ENCODE measurements at regions not wholly inside any gene's neighbourhood (a gene's known extent, or its start where the extent isn't known, plus 50 kb on each side); places are given as distances from the start of the nearest gene placed in this dataset.
"Not testable (repeated sequence)": the region's sequence is repeated elsewhere in the genome, so short reads cannot be mapped to it uniquely, and the experiment has no call there.

GRCh38 chrY:11099004-11099403 lies 1571.3 kb downstream of the TSPY10 start:
- Histone ChIP-seq H3K4me1 (ENCODE audit: insufficient read depth) (no peaks in the 10 kb centered on the region), H3K27me3 (no peaks in the 10 kb centered on the region), H3K27ac (no peak overlapping the region), H3K36me3 (no peaks in the 10 kb centered on the region), H3K4me3 (no peak overlapping the region), H3K9me3 (no peaks in the 10 kb centered on the region)
- TF ChIP-seq CTCF (IDR thresholded peaks at IDR 0.05) (no peak), POLR2A (IDR thresholded peaks at IDR 0.05) (no peak), EP300 (IDR thresholded peaks at IDR 0.05) (no peak)
- intact Hi-C loops (cut with DNase I), result no loop called here
- 71% methylated on average over 9 of the region's 16 CpGs; no CpG with 5 or more reads in 2 of the 3 donors for WGBS, 3 donors
- DNase-seq, result no peak

- WGBS, 3 donors, result 76% methylated on average over 5 of the region's 19 CpGs; no CpG with 5 or more reads in 2 of the 3 donors
- H3K27me3 ChIP-seq; H3K4me3 ChIP-seq; H3K4me1 ChIP-seq (ENCODE audit: insufficient read depth); DNase-seq; H3K36me3 ChIP-seq; intact Hi-C loops (cut with DNase I); H3K27ac ChIP-seq; H3K9me3 ChIP-seq: not testable (repeated sequence)
Observed at GRCh38 chrY:11100472-11100871, 1572.8 kb downstream of the TSPY10 start.

GRCh38 chrY:11102987-11103386 lies 1575.3 kb downstream of the TSPY10 start:
- H3K9me3 ChIP-seq; DNase-seq; H3K36me3 ChIP-seq; intact Hi-C loops (cut with DNase I); H3K4me1 ChIP-seq (ENCODE audit: insufficient read depth); H3K27ac ChIP-seq; H3K4me3 ChIP-seq; H3K27me3 ChIP-seq: not testable (repeated sequence)
- WGBS, 3 donors, result 61 to 70% methylated on average over 11 of the region's 26 CpGs; no CpG with 5 or more reads in 1 of the 3 donors

- H3K4me3 ChIP-seq; intact Hi-C loops (cut with DNase I); H3K36me3 ChIP-seq; H3K4me1 ChIP-seq (ENCODE audit: insufficient read depth); H3K27me3 ChIP-seq; H3K9me3 ChIP-seq; H3K27ac ChIP-seq; DNase-seq: not testable (repeated sequence)
- WGBS, 3 donors, result 55 to 70% (median 57%) methylated on average over 39 to 42 of the region's 44 CpGs
Observed at GRCh38 chrY:11107127-11107918, 1579.6 kb downstream of the TSPY10 start.

- DNase-seq; H3K4me1 ChIP-seq (ENCODE audit: insufficient read depth); H3K27ac ChIP-seq; H3K27me3 ChIP-seq; intact Hi-C loops (cut with DNase I); H3K9me3 ChIP-seq; H3K36me3 ChIP-seq; H3K4me3 ChIP-seq: not testable (repeated sequence)
- 67 to 100% methylated on average over 1 of the region's 2 CpGs; no CpG with 5 or more reads in 1 of the 3 donors for WGBS, 3 donors
Observed at GRCh38 chrY:11151724-11152123, 1549.3 kb upstream of the USP9Y start.

GRCh38 chrY:11156100-11156499 lies 1544.9 kb upstream of the USP9Y start:
- H3K4me1 ChIP-seq (ENCODE audit: insufficient read depth); H3K27ac ChIP-seq; DNase-seq; intact Hi-C loops (cut with DNase I); H3K9me3 ChIP-seq; H3K36me3 ChIP-seq; H3K27me3 ChIP-seq; H3K4me3 ChIP-seq: not testable (repeated sequence)
- WGBS, 3 donors, result no CpG with 5 or more reads among the region's 21 CpGs

GRCh38 chrY:11156846-11157245 lies 1544.2 kb upstream of the USP9Y start:
- intact Hi-C loops (cut with DNase I); H3K27me3 ChIP-seq; H3K9me3 ChIP-seq; H3K36me3 ChIP-seq; DNase-seq; H3K4me1 ChIP-seq (ENCODE audit: insufficient read depth); H3K27ac ChIP-seq; H3K4me3 ChIP-seq: not testable (repeated sequence)
- WGBS, 3 donors, result no CpG with 5 or more reads among the region's 11 CpGs

GRCh38 chrY:11177033-11177432 lies 1524.0 kb upstream of the USP9Y start:
- H3K4me1 ChIP-seq (ENCODE audit: insufficient read depth); H3K36me3 ChIP-seq; H3K4me3 ChIP-seq; H3K27me3 ChIP-seq; intact Hi-C loops (cut with DNase I); H3K9me3 ChIP-seq; DNase-seq; H3K27ac ChIP-seq: not testable (repeated sequence)
- 38% methylated on average over 2 of the region's 5 CpGs; no CpG with 5 or more reads in 2 of the 3 donors for WGBS, 3 donors

GRCh38 chrY:11201133-11201532 lies 1499.9 kb upstream of the USP9Y start:
- H3K27ac ChIP-seq; H3K27me3 ChIP-seq; H3K4me3 ChIP-seq; H3K36me3 ChIP-seq; intact Hi-C loops (cut with DNase I); H3K4me1 ChIP-seq (ENCODE audit: insufficient read depth); H3K9me3 ChIP-seq; DNase-seq: not testable (repeated sequence)
- WGBS, 3 donors, result 50% methylated on average over 2 of the region's 6 CpGs; no CpG with 5 or more reads in 2 of the 3 donors

GRCh38 chrY:11214851-11215250 lies 1486.2 kb upstream of the USP9Y start:
- intact Hi-C loops (cut with DNase I), result not testable (repeated sequence)

More at GRCh38 chrY:11214851-11215250, 1486.2 kb upstream of the USP9Y start:
- H3K4me3 ChIP-seq; H3K36me3 ChIP-seq; H3K27me3 ChIP-seq; DNase-seq; H3K9me3 ChIP-seq; H3K4me1 ChIP-seq (ENCODE audit: insufficient read depth); H3K27ac ChIP-seq: not testable (repeated sequence)
- 77% methylated on average over 3 of the region's 20 CpGs; no CpG with 5 or more reads in 2 of the 3 donors for WGBS, 3 donors
